CD4-positive, alpha-beta T cell treated with Interleukin-21 for 1 hour (primary cell): ENCODE measurements at regions not wholly inside any gene's neighbourhood (a gene's known extent, or its start where the extent isn't known, plus 50 kb on each side); places are given as distances from the start of the nearest gene placed in this dataset.

Experiments
- DNase-seq: peaks from one replicate; pipeline ENCODE4 v3.0.0-alpha.2; 2020

DNA sequence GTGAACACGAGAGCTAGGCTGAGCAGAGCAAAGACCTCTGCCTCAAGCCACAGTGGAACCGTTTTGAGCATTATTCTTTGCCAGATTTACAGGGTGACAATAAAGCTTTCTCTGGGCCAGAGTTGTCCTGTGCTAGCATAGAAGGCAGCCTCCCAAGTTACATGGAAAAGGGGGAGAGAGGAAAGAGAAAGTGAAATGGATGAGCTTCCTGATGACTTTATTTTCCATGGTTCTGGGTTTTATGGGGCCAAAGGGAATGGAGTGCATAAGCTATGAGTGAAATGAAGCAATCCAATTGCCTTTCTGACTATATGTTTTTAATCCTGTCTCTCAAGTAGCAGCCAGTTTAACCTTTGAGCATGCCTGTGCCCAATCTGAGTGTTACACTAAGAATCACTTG is 428.4 kb downstream of the COG6 start:
- DNase-seq = no peak

DNA sequence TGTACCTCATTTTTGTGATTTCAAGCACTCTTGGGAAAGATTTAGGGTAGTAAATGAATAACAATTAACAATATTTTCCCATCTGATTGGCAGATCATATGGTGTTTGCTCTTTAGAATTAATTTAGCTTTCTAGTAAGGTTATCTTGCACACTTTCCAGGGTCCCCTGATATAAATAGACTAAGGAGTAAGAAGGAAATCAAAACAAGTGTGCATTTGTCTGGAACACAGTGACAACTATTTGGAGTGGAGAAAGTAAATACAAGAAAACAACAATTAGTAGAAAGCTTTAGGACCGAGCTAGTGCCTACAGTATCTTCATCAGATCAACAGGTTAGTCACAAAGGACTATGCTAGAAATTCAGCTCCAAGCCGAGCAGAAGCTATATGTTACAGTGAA is 429.5 kb downstream of the COG6 start:
- no peak for DNase-seq

DNA sequence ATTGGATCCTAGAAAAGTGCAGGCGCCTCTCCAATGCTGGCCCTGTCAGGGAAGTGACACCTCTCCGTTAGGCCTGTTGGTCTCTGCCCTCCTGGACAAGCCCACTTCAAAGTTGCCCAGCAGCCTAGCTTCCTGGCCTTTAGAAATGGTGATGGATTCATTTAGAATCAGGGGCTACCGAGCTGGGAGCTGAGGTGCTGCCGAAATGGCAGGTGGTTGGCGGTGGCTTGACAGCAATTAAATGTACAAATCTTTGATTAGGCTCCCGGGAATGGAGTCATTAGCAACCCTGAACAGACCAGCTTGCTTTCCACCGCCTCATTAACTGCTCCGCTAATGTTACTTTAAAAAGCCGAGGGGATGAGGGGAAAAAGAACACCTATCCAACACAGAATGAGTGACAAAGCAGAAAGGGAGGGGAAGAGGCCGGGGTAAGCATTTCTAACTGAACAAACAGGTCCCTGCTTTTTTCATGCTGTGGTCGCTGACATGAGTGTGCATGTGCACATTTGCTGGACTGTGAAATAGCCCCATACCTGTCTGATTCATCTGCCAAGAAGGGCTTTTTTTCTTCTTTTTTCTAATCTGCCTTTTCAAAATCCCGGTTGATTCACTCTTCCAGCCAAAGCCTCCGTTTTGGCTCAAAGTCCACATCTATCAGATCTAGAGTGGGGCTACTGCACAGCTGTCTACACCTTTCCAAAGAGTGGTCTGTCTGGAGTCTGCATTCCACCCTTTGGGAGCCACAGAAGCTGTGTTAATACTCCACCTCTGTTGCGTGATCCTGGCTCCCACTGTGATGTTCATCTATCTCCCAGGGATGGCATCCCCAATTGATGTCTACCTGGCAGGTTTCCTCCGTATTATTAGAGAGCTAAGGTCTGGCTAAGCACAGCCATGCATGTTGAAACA is 431.9 kb downstream of the COG6 start:
- DNase-seq = no peak

DNA sequence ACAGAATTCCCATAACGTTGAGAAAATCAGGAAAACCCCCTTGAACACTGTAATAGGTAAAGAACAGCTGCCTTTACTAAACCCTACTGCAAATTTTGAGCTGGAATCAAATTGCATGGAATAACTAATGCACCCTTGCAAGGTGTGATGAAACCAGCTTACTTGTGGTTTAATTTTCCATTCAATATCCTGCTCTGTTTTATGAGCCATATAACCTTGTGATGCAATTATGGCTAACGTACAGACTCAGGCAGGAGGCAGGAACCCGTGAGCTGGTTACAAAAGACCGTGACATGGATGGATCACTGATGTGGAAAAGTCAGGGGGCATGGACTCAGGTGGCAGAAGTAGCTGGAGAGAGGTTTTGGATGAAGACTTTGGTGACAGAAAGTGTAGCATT is 438.6 kb downstream of the COG6 start:
- no peak for DNase-seq

- DNase-seq = no peak
Measured at GRCh38 chr13:40095695-40096356, 440.4 kb downstream of the COG6 start.

DNA sequence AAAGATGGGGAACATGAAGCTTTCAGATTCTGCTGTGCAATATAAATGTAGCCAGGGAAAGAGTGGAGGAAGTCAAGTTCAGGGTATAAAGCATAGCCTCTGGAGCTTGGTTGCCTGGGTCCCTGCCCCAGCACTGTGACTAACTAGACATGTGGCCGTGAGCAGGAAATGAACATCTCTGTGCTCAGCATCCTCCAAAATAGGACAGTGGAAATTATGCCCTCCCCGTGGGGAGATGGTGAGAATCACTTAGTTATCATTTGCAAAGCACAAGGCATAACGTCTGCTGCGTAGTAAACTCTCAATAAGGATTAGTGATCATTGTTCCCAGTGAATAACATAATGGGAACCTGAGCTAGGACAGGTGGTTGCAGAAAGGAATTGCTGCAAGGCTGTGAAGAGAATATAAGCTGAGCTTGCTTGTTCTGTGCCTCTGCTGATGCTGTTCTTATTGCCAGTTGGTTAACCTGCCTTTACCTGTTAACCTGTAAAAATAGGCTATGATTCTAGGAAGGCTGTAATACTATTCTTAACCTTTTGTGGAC is 441.0 kb downstream of the COG6 start:
- peak; percentile 17 for DNase-seq

DNA sequence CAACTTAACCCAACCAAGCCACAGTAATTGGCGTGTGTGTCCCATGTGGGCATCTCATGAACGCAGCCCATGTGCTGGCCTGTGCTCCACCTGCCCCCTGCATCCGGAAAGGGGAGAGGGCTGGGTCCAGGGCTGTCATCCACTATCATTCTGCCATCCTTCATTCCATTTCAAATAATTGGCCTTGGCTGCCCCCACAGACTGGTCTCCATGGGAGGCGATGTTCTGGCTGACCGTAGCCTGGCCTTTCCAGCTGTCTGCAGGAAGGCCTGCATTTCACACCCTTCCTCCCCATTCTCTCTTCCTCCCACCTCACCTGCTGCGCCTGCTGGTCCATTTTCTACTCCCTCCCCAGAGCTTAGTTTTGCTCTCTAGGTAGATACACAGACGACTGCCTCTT is 442.8 kb downstream of the COG6 start:
- no peak for DNase-seq

- DNase-seq = no peak
Measured at GRCh38 chr13:40101708-40102359, 446.4 kb downstream of the COG6 start.

- DNase-seq = no peak
Measured at GRCh38 chr13:40102360-40102727, 446.9 kb downstream of the COG6 start.

DNA sequence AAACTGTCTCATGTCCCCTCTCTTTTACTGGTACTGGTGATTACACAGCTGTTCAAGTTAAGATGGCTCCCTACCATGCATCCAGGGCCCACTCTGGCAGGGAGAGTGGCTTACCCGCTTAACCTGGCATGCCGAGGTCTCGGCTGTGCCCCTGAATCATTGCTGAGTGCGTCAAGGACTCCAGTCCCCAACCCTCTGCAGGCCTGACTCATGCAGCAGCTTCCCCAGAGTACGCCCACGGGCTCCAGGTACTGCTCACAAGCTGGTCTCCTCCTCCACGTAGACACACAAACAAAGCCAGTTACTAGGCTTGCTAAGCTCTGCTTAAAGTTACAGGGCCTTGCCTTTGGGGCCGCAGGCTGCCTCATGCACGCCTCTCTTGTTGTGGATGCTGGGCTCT is 447.4 kb downstream of the COG6 start:
- DNase-seq = no peak

GRCh38 chr13:40103864-40104263 is 448.4 kb downstream of the COG6 start:
- no peak for DNase-seq

DNA sequence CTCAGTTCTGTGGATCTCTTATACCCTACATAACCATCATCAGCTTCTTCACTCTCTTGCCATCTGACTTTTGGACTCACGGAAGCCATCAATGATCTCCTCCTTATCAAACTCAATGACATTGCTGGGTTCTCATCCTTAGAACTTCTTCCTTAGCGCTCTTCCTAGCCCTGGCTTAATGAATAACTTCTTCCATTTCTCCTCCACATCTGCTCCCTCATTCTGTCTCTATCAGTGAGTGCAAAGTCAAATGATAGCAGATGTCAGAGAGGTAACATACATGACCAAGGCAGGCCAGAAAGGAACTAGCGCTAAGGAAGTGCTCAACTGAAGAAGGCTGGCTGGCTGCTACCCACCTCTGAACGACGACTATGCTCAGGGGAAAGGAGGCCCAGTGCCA is 449.8 kb downstream of the COG6 start:
- no peak for DNase-seq

DNA sequence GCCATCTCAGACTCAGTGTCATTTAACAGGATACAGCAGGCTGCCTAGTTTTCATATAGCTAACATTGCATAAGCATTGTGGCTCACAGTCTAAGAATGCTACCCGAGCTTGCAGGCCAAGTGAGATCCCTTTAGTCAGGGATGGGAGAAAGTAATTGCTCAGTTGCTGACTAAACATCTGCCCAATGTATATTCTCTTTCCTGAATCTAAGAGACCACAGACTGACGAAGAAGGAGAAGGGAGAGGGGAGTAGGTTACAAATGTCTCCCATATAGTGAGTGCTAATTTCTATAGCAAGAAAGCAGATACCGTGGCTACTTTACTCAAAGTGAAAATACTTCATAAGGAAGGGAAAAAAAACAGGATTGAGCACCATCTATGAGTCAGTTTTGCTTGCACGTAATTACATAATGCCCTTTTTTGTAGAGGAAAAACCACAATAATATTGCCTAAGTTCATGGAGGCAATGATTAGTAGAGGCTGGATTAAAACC is 453.9 kb downstream of the COG6 start:
- no peak for DNase-seq

DNA sequence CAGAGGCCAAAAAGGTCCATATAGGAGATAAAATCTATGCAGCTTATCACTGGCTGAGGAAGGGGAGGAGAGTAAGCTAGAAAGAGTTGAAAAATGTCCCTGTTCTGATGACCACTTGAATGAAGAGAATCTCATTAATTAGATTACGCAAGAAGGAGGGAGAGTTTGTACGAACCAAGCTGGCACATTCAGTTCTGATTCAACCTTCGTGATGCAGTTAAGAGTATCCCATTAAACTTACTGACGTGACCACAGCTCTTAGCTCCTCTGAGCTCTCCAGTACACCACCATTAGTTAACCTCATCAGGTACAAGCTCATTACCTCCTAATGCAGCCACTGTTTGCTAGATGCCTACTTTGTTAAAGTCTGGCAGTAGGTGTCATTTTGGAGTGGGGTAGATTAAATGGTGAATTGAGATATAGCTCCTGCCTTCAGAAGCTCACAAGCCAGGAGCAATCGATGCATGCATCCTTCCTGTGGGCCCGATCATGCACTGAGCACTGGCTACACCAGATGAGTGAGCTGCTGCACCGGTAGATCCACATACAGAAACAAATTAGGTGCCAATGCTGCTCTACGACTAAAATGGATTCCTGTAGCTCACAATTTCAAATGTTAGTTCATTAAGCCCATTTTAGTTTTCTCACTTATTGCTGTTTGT is 458.3 kb downstream of the COG6 start:
- no peak for DNase-seq

- DNase-seq = no peak
Measured at GRCh38 chr13:40114305-40114896, 458.9 kb downstream of the COG6 start.

GRCh38 chr13:40115426-40115825 is 460.0 kb downstream of the COG6 start:
- DNase-seq = no peak

- DNase-seq = peak; percentile 48
Measured at GRCh38 chr13:40116008-40116407, 460.5 kb downstream of the COG6 start.

DNA sequence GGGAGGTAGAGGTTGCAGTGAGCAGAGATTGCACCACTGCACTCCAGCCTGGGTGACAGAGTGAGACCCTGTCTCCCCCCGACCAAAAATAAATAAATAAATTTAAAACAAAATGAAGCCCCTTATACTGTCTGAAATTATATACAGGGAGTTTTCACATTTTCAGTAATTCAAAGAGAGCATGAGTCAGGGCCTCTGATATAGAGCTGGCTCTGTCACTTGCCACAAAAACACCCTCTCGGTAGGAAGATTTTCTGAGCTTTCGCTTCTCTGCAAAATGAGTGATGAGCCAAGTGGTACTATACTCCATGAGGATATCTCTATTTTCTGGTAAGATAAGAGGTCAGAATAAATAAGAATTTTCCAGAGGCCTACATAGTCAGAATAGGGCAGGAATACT is 462.9 kb downstream of the COG6 start:
- no peak for DNase-seq

DNA sequence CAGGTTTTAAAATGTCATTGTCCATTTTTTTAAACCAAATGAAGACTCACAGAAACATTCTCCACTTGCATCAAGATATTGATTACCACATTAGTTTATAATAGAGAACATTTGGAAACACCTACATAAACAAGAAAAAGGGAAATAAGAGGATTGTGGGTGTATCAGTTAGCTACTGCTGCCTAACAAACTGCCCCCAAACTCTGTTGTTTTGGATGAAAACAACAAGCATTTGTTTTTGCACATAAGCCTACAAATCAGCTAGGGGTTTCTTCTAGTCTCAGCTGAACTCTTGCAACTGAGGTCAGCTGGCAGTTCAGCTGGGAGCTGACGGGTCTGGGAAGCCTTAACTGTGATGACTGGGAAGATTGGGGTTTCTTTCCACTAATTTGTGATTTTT is 464.4 kb downstream of the COG6 start:
- DNase-seq = no peak

DNA sequence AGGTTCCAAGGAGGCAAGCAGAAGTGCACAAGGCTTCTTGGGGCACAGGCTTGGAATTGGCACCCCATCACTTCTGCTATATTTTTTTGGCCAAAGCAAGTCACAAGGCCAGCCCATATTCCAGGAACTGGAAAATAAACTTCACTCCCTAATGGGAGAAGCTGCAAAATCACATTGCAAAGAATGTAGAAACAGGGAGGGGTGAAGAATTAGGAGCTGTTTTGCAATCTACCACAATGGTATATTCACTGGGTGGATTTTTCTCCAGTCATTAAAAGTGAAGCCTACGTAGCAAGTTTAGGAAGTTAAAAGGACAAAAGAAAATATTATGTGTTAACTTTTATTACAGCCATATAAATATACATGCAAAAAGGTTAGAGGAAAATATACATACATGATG is 464.8 kb downstream of the COG6 start:
- no peak for DNase-seq

GRCh38 chr13:40120781-40121180 is 465.3 kb downstream of the COG6 start:
- no peak for DNase-seq

DNA sequence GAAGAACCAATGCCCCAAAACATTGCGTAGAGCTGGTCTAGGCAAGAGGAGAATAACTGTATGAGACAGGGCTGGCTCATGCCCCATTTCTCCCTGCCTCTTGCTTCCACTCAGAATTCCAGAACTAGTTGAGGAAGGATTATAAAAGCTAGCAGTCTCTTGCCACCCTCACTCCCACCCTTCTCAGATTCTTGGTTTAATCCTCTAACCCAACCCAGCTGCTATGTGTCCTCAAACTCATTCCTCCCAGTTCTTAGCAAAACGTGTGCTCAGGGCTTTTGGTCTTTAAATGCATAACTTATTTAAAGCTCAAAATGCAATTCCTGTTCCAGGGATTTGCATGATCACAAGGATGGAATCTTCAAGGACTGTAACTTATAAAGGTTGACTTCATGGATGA is 466.3 kb downstream of the COG6 start:
- no peak for DNase-seq
